ENCODE measurements at regions not wholly inside any gene's neighbourhood (a gene's known extent, or its start where the extent isn't known, plus 50 kb on each side); places are given as distances from the start of the nearest gene placed in this dataset.

DNA sequence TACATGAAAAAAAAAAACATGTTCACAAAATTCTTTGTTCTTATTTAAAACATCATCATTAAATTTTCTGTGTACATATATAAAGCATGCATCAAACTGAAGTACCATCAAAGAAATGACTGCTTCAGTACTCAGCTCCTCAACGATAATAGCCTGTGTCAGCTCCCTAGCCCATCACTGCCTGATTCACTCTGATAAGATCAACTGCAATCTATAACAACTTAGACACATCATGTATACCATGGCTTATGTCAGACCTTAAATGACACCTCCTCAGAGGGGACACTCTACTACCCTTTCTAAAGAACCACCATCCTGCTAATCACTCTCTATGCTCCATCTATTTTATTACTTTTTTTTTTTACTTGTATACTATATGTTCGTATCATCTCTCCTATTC lies 200.5 kb upstream of the TLE4 start:
- Mint-ChIP-seq H3K4me3 (ENCODE audit: low read depth, unreplicated experiment) (no peak overlapping the region), H3K36me3 (ENCODE audit: insufficient read depth, unreplicated experiment) (no peaks in the 10 kb centered on the region), H3K4me1 (ENCODE audit: low read depth, unreplicated experiment) (no peaks in the 10 kb centered on the region), H3K27ac (ENCODE audit: unreplicated experiment) (no peak overlapping the region), H3K9me3 (ENCODE audit: low read depth, unreplicated experiment) (peaks cover 7% of the 10 kb centered on the region), H3K27me3 (ENCODE audit: unreplicated experiment) (no peaks in the 10 kb centered on the region)
- CTCF ChIA-PET, result no interaction called here
- intact Hi-C loops (cut with micrococcal nuclease; ENCODE audit: unreplicated experiment), result no loop called here
- DNase-seq, result no peak
- no TSS peak for BruUV-seq (replicated peaks)
- TF ChIP-seq, protein P1, sequence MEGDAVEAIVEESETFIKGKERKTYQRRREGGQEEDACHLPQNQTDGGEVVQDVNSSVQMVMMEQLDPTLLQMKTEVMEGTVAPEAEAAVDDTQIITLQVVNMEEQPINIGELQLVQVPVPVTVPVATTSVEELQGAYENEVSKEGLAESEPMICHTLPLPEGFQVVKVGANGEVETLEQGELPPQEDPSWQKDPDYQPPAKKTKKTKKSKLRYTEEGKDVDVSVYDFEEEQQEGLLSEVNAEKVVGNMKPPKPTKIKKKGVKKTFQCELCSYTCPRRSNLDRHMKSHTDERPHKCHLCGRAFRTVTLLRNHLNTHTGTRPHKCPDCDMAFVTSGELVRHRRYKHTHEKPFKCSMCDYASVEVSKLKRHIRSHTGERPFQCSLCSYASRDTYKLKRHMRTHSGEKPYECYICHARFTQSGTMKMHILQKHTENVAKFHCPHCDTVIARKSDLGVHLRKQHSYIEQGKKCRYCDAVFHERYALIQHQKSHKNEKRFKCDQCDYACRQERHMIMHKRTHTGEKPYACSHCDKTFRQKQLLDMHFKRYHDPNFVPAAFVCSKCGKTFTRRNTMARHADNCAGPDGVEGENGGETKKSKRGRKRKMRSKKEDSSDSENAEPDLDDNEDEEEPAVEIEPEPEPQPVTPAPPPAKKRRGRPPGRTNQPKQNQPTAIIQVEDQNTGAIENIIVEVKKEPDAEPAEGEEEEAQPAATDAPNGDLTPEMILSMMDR (IDR thresholded peaks at IDR 0.05; ENCODE audit: unreplicated experiment), result no peak

DNA sequence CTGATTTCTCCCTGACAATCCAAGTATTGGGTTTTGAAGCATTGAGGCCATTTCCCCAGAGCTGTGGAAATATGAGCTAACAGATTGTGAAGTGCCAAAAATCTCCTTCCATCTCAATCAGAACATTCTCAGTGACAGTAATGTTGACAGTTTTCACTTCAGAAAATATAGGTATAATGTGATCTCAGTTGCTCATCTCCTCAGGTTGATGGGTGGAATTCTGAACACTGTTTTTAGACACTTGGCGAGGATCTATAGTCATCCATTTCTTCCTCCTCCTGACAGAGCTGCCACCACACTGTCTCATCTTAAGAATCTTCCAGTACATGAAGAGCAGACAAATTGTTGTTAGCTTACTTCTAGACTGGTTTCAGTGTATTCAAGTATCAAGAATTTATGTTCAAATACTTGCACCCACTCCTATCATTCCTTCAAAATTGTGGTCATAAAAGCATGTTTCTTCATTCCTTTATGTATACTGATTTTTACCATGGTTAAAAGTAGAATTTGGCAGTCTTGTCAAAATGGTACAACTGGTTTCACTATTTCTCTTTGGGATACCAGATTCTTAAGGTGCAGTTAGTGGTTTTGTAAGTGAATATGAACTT lies 199.7 kb upstream of the TLE4 start:
- H3K4me3 Mint-ChIP-seq (ENCODE audit: low read depth, unreplicated experiment), result no peak overlapping the region

DNA sequence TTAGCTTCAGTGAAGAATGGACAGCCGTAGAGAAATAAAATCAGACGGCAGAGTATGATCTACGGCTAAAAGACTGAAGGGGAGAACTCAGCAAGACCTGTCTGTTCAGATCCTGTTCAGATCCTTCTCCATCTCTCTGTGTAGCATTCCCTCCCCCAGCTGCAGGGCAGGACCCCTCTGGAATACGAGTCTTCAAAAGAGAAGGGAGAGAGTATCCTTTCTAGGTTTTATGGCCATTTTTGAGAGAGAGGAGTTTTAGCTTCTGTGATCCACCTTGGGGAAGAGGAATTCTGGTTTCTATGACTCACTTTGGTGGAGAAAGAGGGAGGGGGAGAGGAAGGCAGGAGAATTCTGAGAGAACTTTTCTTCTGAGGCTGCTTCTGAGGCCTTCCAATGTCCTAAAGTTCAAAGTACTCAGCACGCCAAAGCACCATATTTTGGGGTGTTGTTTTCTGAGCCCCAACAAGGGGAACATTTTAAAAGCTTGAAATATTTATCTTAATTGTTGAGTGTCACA lies 194.4 kb upstream of the TLE4 start:
- H3K9me3 Mint-ChIP-seq (ENCODE audit: low read depth, unreplicated experiment), result peaks cover 7% of the 10 kb centered on the region
- no peak overlapping the region for H3K27ac Mint-ChIP-seq (ENCODE audit: unreplicated experiment)
- no peak overlapping the region for H3K4me3 Mint-ChIP-seq (ENCODE audit: low read depth, unreplicated experiment)
- H3K27me3 Mint-ChIP-seq (ENCODE audit: unreplicated experiment), result no peaks in the 10 kb centered on the region
- CTCF ChIA-PET, result no interaction called here
- BruUV-seq (replicated peaks), result no TSS peak
- TF ChIP-seq, protein P1 (IDR thresholded peaks at IDR 0.05; ENCODE audit: unreplicated experiment), result no peak
- no peak for DNase-seq
- intact Hi-C loops (cut with micrococcal nuclease; ENCODE audit: unreplicated experiment), result no loop called here
- no peaks in the 10 kb centered on the region for H3K4me1 Mint-ChIP-seq (ENCODE audit: low read depth, unreplicated experiment)
- no peaks in the 10 kb centered on the region for H3K36me3 Mint-ChIP-seq (ENCODE audit: insufficient read depth, unreplicated experiment)

More for the DNA sequence above, 199.7 kb upstream of the TLE4 start:
- intact Hi-C loops (cut with micrococcal nuclease; ENCODE audit: unreplicated experiment), result no loop called here
- no peak for DNase-seq
- TF ChIP-seq, protein P1 (IDR thresholded peaks at IDR 0.05; ENCODE audit: unreplicated experiment), result no peak
- Mint-ChIP-seq H3K27me3 (ENCODE audit: unreplicated experiment) (no peaks in the 10 kb centered on the region), H3K9me3 (ENCODE audit: low read depth, unreplicated experiment) (peaks cover 7% of the 10 kb centered on the region), H3K27ac (ENCODE audit: unreplicated experiment) (no peak overlapping the region), H3K4me1 (ENCODE audit: low read depth, unreplicated experiment) (no peaks in the 10 kb centered on the region), H3K36me3 (ENCODE audit: insufficient read depth, unreplicated experiment) (no peaks in the 10 kb centered on the region)
- BruUV-seq (replicated peaks), result no TSS peak
- CTCF ChIA-PET, result no interaction called here

DNA sequence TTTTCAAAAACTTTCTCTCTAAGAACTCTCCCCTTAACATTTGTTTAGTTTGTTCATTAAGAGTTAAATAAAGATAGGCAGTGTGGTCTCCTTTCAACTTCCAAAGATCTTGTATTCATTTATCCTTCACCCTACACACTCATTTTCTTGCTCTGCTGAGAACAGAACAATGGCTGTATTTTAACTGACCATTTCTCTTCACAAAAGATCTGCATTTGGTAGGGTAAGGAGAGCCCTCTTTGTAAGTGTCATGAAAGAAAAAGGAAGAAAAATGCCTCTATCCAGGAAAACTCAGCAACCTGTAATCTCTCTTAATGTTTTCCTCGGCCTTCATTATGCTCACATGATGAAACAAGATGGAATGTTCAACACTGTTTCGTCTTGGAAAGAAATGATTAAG lies 193.7 kb upstream of the TLE4 start:
- no peak for DNase-seq
- BruUV-seq (replicated peaks), result no TSS peak
- TF ChIP-seq, protein P1 (IDR thresholded peaks at IDR 0.05; ENCODE audit: unreplicated experiment), result no peak
- H3K4me1 Mint-ChIP-seq (ENCODE audit: low read depth, unreplicated experiment), result no peaks in the 10 kb centered on the region
- no peaks in the 10 kb centered on the region for H3K27me3 Mint-ChIP-seq (ENCODE audit: unreplicated experiment)
- H3K27ac Mint-ChIP-seq (ENCODE audit: unreplicated experiment), result no peak overlapping the region
- intact Hi-C loops (cut with micrococcal nuclease; ENCODE audit: unreplicated experiment), result no loop called here
- H3K36me3 Mint-ChIP-seq (ENCODE audit: insufficient read depth, unreplicated experiment), result no peaks in the 10 kb centered on the region
- H3K9me3 Mint-ChIP-seq (ENCODE audit: low read depth, unreplicated experiment), result peaks cover 7% of the 10 kb centered on the region
- H3K4me3 Mint-ChIP-seq (ENCODE audit: low read depth, unreplicated experiment), result no peak overlapping the region
- CTCF ChIA-PET, result no interaction called here
